Neuronal stem cell (in vitro differentiated cells): ENCODE measurements at regions not wholly inside any gene's neighbourhood (a gene's known extent, or its start where the extent isn't known, plus 50 kb on each side); places are given as distances from the start of the nearest gene placed in this dataset.

Experiments
- DNase-seq: peaks from one replicate; pipeline ENCODE4 v3.0.0-alpha.2; 2013; ENCODE audit warnings: low spot score
- H2AFZ ChIP-seq: one replicate; pipeline ENCODE4 v1.6.1; 2013; ENCODE audit warnings: mild to moderate bottlenecking, low read length, inconsistent platforms
- H2AK5ac ChIP-seq: 2 replicates; pipeline ENCODE4 v1.6.1; 2013; ENCODE audit warnings: low read depth, mild to moderate bottlenecking, inconsistent platforms, low read length, moderate library complexity, mixed read lengths
- H2BK120ac ChIP-seq: 2 replicates; pipeline ENCODE4 v1.6.1; 2013; ENCODE audit warnings: low read depth, mild to moderate bottlenecking, inconsistent platforms, low read length, moderate library complexity, mixed read lengths
- H2BK12ac ChIP-seq: one replicate; pipeline ENCODE4 v1.6.1; 2013; ENCODE audit warnings: low read length, inconsistent platforms
- H2BK15ac ChIP-seq: 2 replicates; pipeline ENCODE4 v1.6.1; 2013; ENCODE audit warnings: mild to moderate bottlenecking, low read length, inconsistent platforms, mixed read lengths
- H2BK5ac ChIP-seq: one replicate; pipeline ENCODE4 v1.6.1; 2013; ENCODE audit warnings: inconsistent platforms, mild to moderate bottlenecking, low read length, moderate library complexity
- H3K14ac ChIP-seq: one replicate; pipeline ENCODE4 v1.6.1; 2013; ENCODE audit warnings: low read length, inconsistent platforms
- H3K18ac ChIP-seq: 2 replicates; pipeline ENCODE4 v1.6.1; 2013; ENCODE audit warnings: low read length, inconsistent platforms
- H3K23ac ChIP-seq: 2 replicates; pipeline ENCODE4 v1.6.1; 2013; ENCODE audit warnings: low read depth, mild to moderate bottlenecking, mixed read lengths, low read length, inconsistent platforms; ENCODE audit not compliant: poor library complexity
- H3K27ac ChIP-seq: replicated peaks from 3 replicates; pipeline ENCODE4 v1.5.1; 2013; ENCODE audit warnings: low read length, inconsistent platforms
- H3K27me3 ChIP-seq, 3 experiments: 2 replicates each; pipeline ENCODE4 v1.6.1; 2013; ENCODE audit warnings: low read length in 3 of 3, mild to moderate bottlenecking in 2 of 3, inconsistent platforms in 1 of 3, low read depth in 1 of 3, mixed read lengths in 1 of 3, moderate library complexity in 1 of 3; ENCODE audit not compliant: control insufficient read depth in 3 of 3, insufficient read depth in 3 of 3
- H3K36me3 ChIP-seq, 2 donors: replicated peaks in 1 of 2; 2 replicates each; pipeline ENCODE4 v1.6.1; 2013; ENCODE audit warnings: low read length in 2 of 2; ENCODE audit not compliant: control insufficient read depth in 2 of 2, insufficient read depth in 2 of 2
- H3K4ac ChIP-seq: 2 replicates; pipeline ENCODE4 v1.6.1; 2013; ENCODE audit warnings: inconsistent platforms, mild to moderate bottlenecking, low read length, moderate library complexity
- H3K4me1 ChIP-seq, 2 donors: 1 replicate in 1 of 2; 2 replicates in 1 of 2; pipeline ENCODE4 v1.6.1; 2013; ENCODE audit warnings: low read length in 2 of 2, low read depth in 1 of 2; ENCODE audit not compliant: control insufficient read depth in 2 of 2, insufficient read depth in 1 of 2
- H3K4me2 ChIP-seq: one replicate; pipeline ENCODE4 v1.6.1; 2013; ENCODE audit warnings: mild to moderate bottlenecking, low read length, inconsistent platforms; ENCODE audit not compliant: insufficient read depth, poor library complexity, severe bottlenecking
- H3K4me3 ChIP-seq, 2 donors: 2 replicates each; pipeline ENCODE4 v1.5.1; 2013; ENCODE audit warnings: low read length in 2 of 2, mild to moderate bottlenecking in 2 of 2, inconsistent platforms in 1 of 2, moderate library complexity in 1 of 2
- H3K79me1 ChIP-seq: one replicate; pipeline ENCODE4 v1.6.1; 2013; ENCODE audit warnings: low read depth, mild to moderate bottlenecking, inconsistent platforms, low read length, moderate library complexity
- H3K9ac ChIP-seq: one replicate; pipeline ENCODE4 v1.6.1; 2013; ENCODE audit warnings: mild to moderate bottlenecking, low read depth, low read length, inconsistent platforms; ENCODE audit not compliant: poor library complexity
- H3K9me3 ChIP-seq, 2 donors: replicated peaks in 1 of 2; 2 replicates each; pipeline versions ENCODE3 to v1.6.1; 2013; ENCODE audit warnings: low read length in 2 of 2, mild to moderate bottlenecking in 2 of 2, inconsistent platforms in 1 of 2, low read depth in 1 of 2, mixed read lengths in 1 of 2, moderate library complexity in 1 of 2; ENCODE audit not compliant: control insufficient read depth in 2 of 2, insufficient read depth in 1 of 2
- H4K8ac ChIP-seq: one replicate; pipeline ENCODE4 v1.6.1; 2013; ENCODE audit warnings: low read depth, mild to moderate bottlenecking, inconsistent platforms, low read length, moderate library complexity
- H4K91ac ChIP-seq: one replicate; pipeline ENCODE4 v1.6.1; 2013; ENCODE audit warnings: low read length, low read depth, mild to moderate bottlenecking, inconsistent platforms; ENCODE audit not compliant: poor library complexity
- WGBS, 2 donors: extraction: QIAGEN DNeasy Blood & Tissue Kit; methylation state at CpG; one replicate each; pipeline ENCODE4 v1.1.7; 2013; ENCODE audit warnings: missing lambda C conversion rate in 2 of 2, mixed read lengths in 1 of 2; ENCODE audit not compliant: insufficient read length in 2 of 2, insufficient replicate concordance in 1 of 2; ENCODE audit errors: extremely low coverage in 2 of 2; 5-methylcytosine and 5-hydroxymethylcytosine counted together

GRCh38 chr5:158223054-158223600 is 364.2 kb upstream of the CLINT1 start:
- Histone ChIP-seq H3K18ac (peak overlapping the region; percentile 30), H3K9ac (no peak overlapping the region), H3K4me1 (peaks cover 0 to 5% of the 10 kb centered on the region in 2 donors), H3K14ac (no peak overlapping the region), H2BK120ac (no peak overlapping the region), H2AK5ac (no peak overlapping the region), H3K36me3 (no peaks in the 10 kb centered on the region), H2AFZ (no peak overlapping the region), H3K4me3 (no peak overlapping the region), H4K91ac (no peak overlapping the region), H2BK12ac (no peak overlapping the region), H4K8ac (no peak overlapping the region), H2BK5ac (no peak overlapping the region), H3K4ac (no peak overlapping the region), H3K79me1 (no peaks in the 10 kb centered on the region), H3K4me2 (no peak overlapping the region), H3K23ac (no peak overlapping the region), H2BK15ac (no peak overlapping the region), H3K27ac (no peak overlapping the region), H3K9me3 (no peaks in the 10 kb centered on the region), H3K27me3 (no peaks in the 10 kb centered on the region)
- WGBS, 2 donors, result no CpG with 5 or more reads among the region's 7 CpGs
- DNase-seq, result no peak

GRCh38 chr5:158212917-158213316 is 354.0 kb upstream of the CLINT1 start:
- H3K36me3 ChIP-seq, result no peaks in the 10 kb centered on the region
- no peak for DNase-seq
- no peak overlapping the region for H3K4me3 ChIP-seq
- H2AK5ac ChIP-seq, result no peak overlapping the region
- no peak overlapping the region for H2BK12ac ChIP-seq
- no peak overlapping the region for H3K4me2 ChIP-seq
- H3K9me3 ChIP-seq, result peaks cover 0 to 4% of the 10 kb centered on the region in 2 donors
- H3K4me1 ChIP-seq, result no peaks in the 10 kb centered on the region
- H3K9ac ChIP-seq, result no peak overlapping the region
- no peak overlapping the region for H3K14ac ChIP-seq
- no peak overlapping the region for H2BK120ac ChIP-seq
- no peak overlapping the region for H3K18ac ChIP-seq
- H3K4ac ChIP-seq, result no peak overlapping the region
- H2BK15ac ChIP-seq, result no peak overlapping the region
- H3K23ac ChIP-seq, result no peak overlapping the region
- H2AFZ ChIP-seq, result no peak overlapping the region
- WGBS, 2 donors, result no CpG with 5 or more reads among the region's 3 CpGs
- H4K8ac ChIP-seq, result no peak overlapping the region
- H3K79me1 ChIP-seq, result no peaks in the 10 kb centered on the region
- H3K27ac ChIP-seq, result no peak overlapping the region
- no peak overlapping the region for H2BK5ac ChIP-seq
- H3K27me3 ChIP-seq, result no peaks in the 10 kb centered on the region
- H4K91ac ChIP-seq, result no peak overlapping the region

GRCh38 chr5:158212237-158212636 is 353.3 kb upstream of the CLINT1 start:
- WGBS, 2 donors, result no CpG with 5 or more reads among the region's 2 CpGs
- Histone ChIP-seq H3K4me3 (no peak overlapping the region), H2BK12ac (no peak overlapping the region), H3K79me1 (no peaks in the 10 kb centered on the region), H2BK5ac (no peak overlapping the region), H3K9me3 (peaks cover 0 to 4% of the 10 kb centered on the region in 2 donors), H3K4me2 (no peak overlapping the region), H3K27ac (no peak overlapping the region), H3K4me1 (no peaks in the 10 kb centered on the region), H3K36me3 (no peaks in the 10 kb centered on the region), H3K9ac (no peak overlapping the region), H4K8ac (no peak overlapping the region), H3K14ac (no peak overlapping the region), H2AFZ (no peak overlapping the region), H4K91ac (no peak overlapping the region), H3K27me3 (no peaks in the 10 kb centered on the region), H2AK5ac (no peak overlapping the region), H3K18ac (no peak overlapping the region), H3K23ac (no peak overlapping the region), H3K4ac (no peak overlapping the region), H2BK15ac (no peak overlapping the region), H2BK120ac (no peak overlapping the region)
- no peak for DNase-seq

- no peak overlapping the region for H3K14ac ChIP-seq
- no peak for DNase-seq
- H3K4me1 ChIP-seq, result no peaks in the 10 kb centered on the region
- H2AK5ac ChIP-seq, result no peak overlapping the region
- no peak overlapping the region for H4K91ac ChIP-seq
- no peak overlapping the region for H2BK5ac ChIP-seq
- no peaks in the 10 kb centered on the region for H3K36me3 ChIP-seq
- WGBS, 2 donors, result no CpG with 5 or more reads among the region's 5 CpGs
- no peak overlapping the region for H3K4me3 ChIP-seq
- H3K4ac ChIP-seq, result no peak overlapping the region
- no peak overlapping the region for H3K27ac ChIP-seq
- no peak overlapping the region for H3K9ac ChIP-seq
- no peak overlapping the region for H2BK12ac ChIP-seq
- H2BK15ac ChIP-seq, result no peak overlapping the region
- no peak overlapping the region for H2AFZ ChIP-seq
- no peak overlapping the region for H3K4me2 ChIP-seq
- no peak overlapping the region for H4K8ac ChIP-seq
- H3K9me3 ChIP-seq, result peaks cover 0 to 4% of the 10 kb centered on the region in 2 donors
- no peak overlapping the region for H3K18ac ChIP-seq
- no peak overlapping the region for H3K23ac ChIP-seq
- no peak overlapping the region for H2BK120ac ChIP-seq
- H3K27me3 ChIP-seq, result no peaks in the 10 kb centered on the region
- H3K79me1 ChIP-seq, result no peaks in the 10 kb centered on the region
Measured at GRCh38 chr5:158209219-158209908, 350.4 kb upstream of the CLINT1 start.
